VCaP (cell line): ENCODE measurements at regions not wholly inside any gene's neighbourhood (a gene's known extent, or its start where the extent isn't known, plus 50 kb on each side); places are given as distances from the start of the nearest gene placed in this dataset.

ENCODE experiments used
- H3K27ac ChIP-seq: fragments of 450-650 bp; 2 replicates; pipeline ENCODE4 v1.5.1; 2017
- CTCF ChIP-seq: fragments of 450-650 bp; conservative IDR thresholded peaks from 2 replicates; pipeline ENCODE4 v1.5.1; 2017; ENCODE audit warnings: mild to moderate bottlenecking, moderate library complexity

- TF ChIP-seq CTCF = no peak
- no peak overlapping the region for H3K27ac ChIP-seq
Observed at GRCh38 chr5:175052351-175052750, 328.0 kb downstream of the MSX2 start.

DNA sequence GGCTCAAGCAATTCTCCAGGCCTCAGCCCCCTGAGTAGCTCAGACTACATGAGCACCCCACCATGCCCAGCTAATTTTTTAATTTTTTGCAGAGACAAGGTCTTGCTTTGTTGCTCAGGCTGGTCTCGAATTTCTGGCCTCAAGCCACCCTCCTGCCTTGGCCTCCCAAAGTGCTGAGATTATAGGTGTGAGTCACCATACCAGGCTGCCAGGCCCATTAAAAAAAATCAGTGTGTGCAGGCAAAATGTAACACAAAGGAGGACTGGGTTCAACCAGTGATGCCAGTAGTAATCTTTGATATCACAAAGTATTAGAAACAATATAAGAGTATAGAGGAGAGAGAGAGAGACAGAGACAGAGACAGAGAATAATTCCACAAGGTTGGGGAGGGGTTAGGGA, 322.7 kb downstream of the MSX2 start:
- TF ChIP-seq CTCF = no peak
- H3K27ac ChIP-seq = no peak overlapping the region

GRCh38 chr5:175045820-175046219, 321.4 kb downstream of the MSX2 start:
- H3K27ac ChIP-seq = no peak overlapping the region
- TF ChIP-seq CTCF = no peak

DNA sequence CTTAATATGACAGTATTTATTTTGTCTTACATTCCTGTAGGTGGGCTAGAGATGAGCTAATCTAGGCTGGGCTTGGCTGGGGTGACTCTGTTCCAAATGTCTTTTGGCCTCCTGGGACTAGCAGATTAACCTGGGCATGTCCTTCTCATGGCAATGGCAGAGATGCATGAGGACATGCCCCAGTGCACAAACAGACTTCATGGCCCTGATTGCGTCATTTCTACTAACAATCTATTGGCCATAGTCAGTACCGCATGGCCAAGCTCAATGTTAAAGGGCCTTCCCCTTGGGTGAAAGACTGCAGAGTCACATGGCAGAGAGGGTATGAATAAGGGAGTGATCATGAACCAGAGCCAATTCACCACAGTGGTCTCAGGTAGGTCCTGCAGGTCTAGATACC, 313.4 kb downstream of the MSX2 start:
- TF ChIP-seq CTCF = no peak

GRCh38 chr5:175035882-175036533, 311.6 kb downstream of the MSX2 start:
- TF ChIP-seq CTCF = no peak
- H3K27ac ChIP-seq = no peak overlapping the region

More for the DNA sequence above, 313.4 kb downstream of the MSX2 start:
- no peak overlapping the region for H3K27ac ChIP-seq

DNA sequence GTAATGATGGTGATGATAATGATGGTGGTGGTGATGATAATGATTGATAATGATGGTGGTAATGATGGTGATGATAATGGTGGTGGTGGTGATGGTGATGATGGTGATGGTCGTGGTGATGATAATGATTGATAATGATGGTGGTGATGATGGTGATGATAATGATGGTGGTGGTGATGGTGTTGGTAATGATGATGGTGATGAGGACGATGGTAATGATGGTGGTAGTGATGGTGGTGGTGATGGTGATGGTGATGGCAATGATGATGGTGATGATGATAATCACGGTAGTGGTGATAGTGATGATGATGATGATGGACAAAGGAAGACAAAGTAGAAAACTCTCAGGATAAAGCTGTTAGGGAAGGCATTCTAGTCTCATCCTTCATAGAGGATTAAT, 310.5 kb downstream of the MSX2 start:
- TF ChIP-seq CTCF = no peak
- H3K27ac ChIP-seq = no peak overlapping the region

DNA sequence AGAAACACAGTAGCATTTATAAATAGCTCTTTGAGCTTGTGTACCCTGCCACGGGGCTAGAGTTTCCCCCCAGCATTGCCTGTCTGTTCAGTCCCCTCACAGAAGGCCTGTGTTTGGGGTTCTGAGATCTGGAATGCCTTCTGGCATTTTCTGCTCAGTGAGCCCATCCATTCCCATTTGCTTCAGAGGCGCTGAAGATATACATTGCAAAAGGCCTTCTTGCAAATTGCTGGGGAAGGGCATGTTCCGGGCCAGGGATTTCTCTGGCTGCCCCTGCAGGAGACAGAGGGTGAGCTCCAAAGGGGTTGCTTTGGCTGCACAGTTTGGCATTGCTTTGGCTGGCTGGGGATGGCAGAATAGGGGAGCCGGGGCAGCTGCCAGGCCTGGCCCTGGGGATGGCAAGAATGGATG, 308.4 kb downstream of the MSX2 start:
- no peak for TF ChIP-seq CTCF
- H3K27ac ChIP-seq = no peak overlapping the region
